Uterus (tissue), 3 donors: ENCODE measurements at regions not wholly inside any gene's neighbourhood (a gene's known extent, or its start where the extent isn't known, plus 50 kb on each side); places are given as distances from the start of the nearest gene placed in this dataset.
"Not testable (repeated sequence)": the region's sequence is repeated elsewhere in the genome, so short reads cannot be mapped to it uniquely, and the experiment has no call there.

Source experiments
- DNase-seq, 2 donors: peaks; one replicate each; pipeline ENCODE4 v3.0.0-alpha.2; 2019 to 2020
- H3K27ac ChIP-seq, 2 donors: fragments of 200-600 bp; sonication (generic); 1 replicate in 1 of 2; 2 replicates in 1 of 2; pipeline ENCODE4 v1.5.1; 2016 to 2018
- H3K27me3 ChIP-seq, 2 donors: fragments of 200-600 bp; sonication (generic); one replicate each; pipeline ENCODE4 v1.5.1; 2018 to 2019; ENCODE audit warnings: control low read depth in 1 of 2
- H3K36me3 ChIP-seq, 2 donors: fragments of 200-600 bp; sonication (generic); one replicate each; pipeline ENCODE4 v1.5.1; 2019; ENCODE audit warnings: control low read depth in 1 of 2
- H3K4me1 ChIP-seq, 2 donors: fragments of 200-600 bp; sonication (generic); one replicate each; pipeline ENCODE4 v1.5.1; 2018 to 2019; ENCODE audit warnings: control low read depth in 1 of 2
- H3K4me3 ChIP-seq, 2 donors: fragments of 200-600 bp; sonication (generic); 1 replicate in 1 of 2; 2 replicates in 1 of 2; pipeline ENCODE4 v1.5.1; 2018 to 2019; ENCODE audit warnings: mild to moderate bottlenecking in 1 of 2
- H3K9me3 ChIP-seq, 2 donors: fragments of 200-600 bp; sonication (generic); one replicate each; pipeline ENCODE4 v1.5.1; 2019; ENCODE audit warnings: control low read depth in 1 of 2
- CTCF ChIP-seq, 4 experiments: fragments of 200-600 bp in 2 of 4; fragments of 450-650 bp in 2 of 4; sonication (generic) in 2 of 4; IDR thresholded peaks; one replicate each; pipeline ENCODE4 v1.5.1; 2016 to 2019; ENCODE audit warnings: antibody characterized with exemption in 4 of 4, mild to moderate bottlenecking in 2 of 4, moderate library complexity in 1 of 4
- POLR2A ChIP-seq, 2 donors: fragments of 450-650 bp; IDR thresholded peaks; one replicate each; pipeline ENCODE4 v1.6.1; 2016; ENCODE audit warnings: antibody characterized with exemption in 2 of 2, mild to moderate bottlenecking in 1 of 2, moderate library complexity in 1 of 2
- intact Hi-C: fragments of 100-400 bp; cut with DNase I; formaldehyde crosslinking; loops from one replicate; pipeline ENCODE4 v1.15.1; 2023; ENCODE audit warnings: low total_unique reads
- donor health status: DM: yes; HTN: yes; CAD: no.

GRCh38 chr3:16768014-16768413, 116.7 kb upstream of the PLCL2 start:
- no peaks in the 10 kb centered on the region for H3K27me3 ChIP-seq
- H3K36me3 ChIP-seq = no peaks in the 10 kb centered on the region
- DNase-seq = no peak
- no peaks in the 10 kb centered on the region for H3K4me1 ChIP-seq
- no peak for TF ChIP-seq CTCF (IDR thresholded peaks at IDR 0.05)
- no peak for TF ChIP-seq POLR2A (IDR thresholded peaks at IDR 0.05)
- intact Hi-C loops = no loop called here
- no peaks in the 10 kb centered on the region for H3K9me3 ChIP-seq
- no peak overlapping the region for H3K27ac ChIP-seq
- no peak overlapping the region for H3K4me3 ChIP-seq

GRCh38 chr3:16768956-16769355, 115.8 kb upstream of the PLCL2 start:
- intact Hi-C loops = no loop called here

GRCh38 chr3:16769525-16769924, 115.2 kb upstream of the PLCL2 start:
- Histone ChIP-seq H3K36me3 (no peaks in the 10 kb centered on the region), H3K4me3 (no peak overlapping the region), H3K27ac (no peak overlapping the region), H3K4me1 (no peaks in the 10 kb centered on the region), H3K9me3 (no peaks in the 10 kb centered on the region), H3K27me3 (no peaks in the 10 kb centered on the region)
- TF ChIP-seq POLR2A (IDR thresholded peaks at IDR 0.05) = no peak
- no peak for TF ChIP-seq CTCF (IDR thresholded peaks at IDR 0.05)
- DNase-seq = no peak
- intact Hi-C loops = no loop called here

More at GRCh38 chr3:16768956-16769355, 115.8 kb upstream of the PLCL2 start:
- TF ChIP-seq CTCF (IDR thresholded peaks at IDR 0.05) (no peak), POLR2A (IDR thresholded peaks at IDR 0.05) (no peak)
- H3K9me3 ChIP-seq = no peaks in the 10 kb centered on the region
- no peaks in the 10 kb centered on the region for H3K27me3 ChIP-seq
- H3K36me3 ChIP-seq = no peaks in the 10 kb centered on the region
- H3K4me1 ChIP-seq = no peaks in the 10 kb centered on the region
- no peak for DNase-seq
- H3K4me3 ChIP-seq = no peak overlapping the region
- no peak overlapping the region for H3K27ac ChIP-seq

GRCh38 chr3:16770021-16770420, 114.7 kb upstream of the PLCL2 start:
- Histone ChIP-seq H3K27me3 (no peaks in the 10 kb centered on the region), H3K9me3 (no peaks in the 10 kb centered on the region), H3K27ac (no peak overlapping the region), H3K36me3 (no peaks in the 10 kb centered on the region), H3K4me3 (no peak overlapping the region), H3K4me1 (no peaks in the 10 kb centered on the region)
- DNase-seq = no peak
- TF ChIP-seq POLR2A (IDR thresholded peaks at IDR 0.05) (no peak), CTCF (IDR thresholded peaks at IDR 0.05) (no peak)
- intact Hi-C loops = no loop called here

- Histone ChIP-seq H3K27ac (no peak overlapping the region), H3K9me3 (no peaks in the 10 kb centered on the region), H3K36me3 (no peaks in the 10 kb centered on the region), H3K4me1 (no peaks in the 10 kb centered on the region), H3K4me3 (no peak overlapping the region), H3K27me3 (no peaks in the 10 kb centered on the region)
- DNase-seq = no peak
- intact Hi-C loops = no loop called here
- TF ChIP-seq POLR2A (IDR thresholded peaks at IDR 0.05) (no peak), CTCF (IDR thresholded peaks at IDR 0.05) (no peak)
Measured at GRCh38 chr3:16770792-16771191, 114.0 kb upstream of the PLCL2 start.

GRCh38 chr3:16773594-16773993, 111.2 kb upstream of the PLCL2 start:
- DNase-seq, H3K4me3 ChIP-seq, H3K9me3 ChIP-seq, H3K4me1 ChIP-seq, H3K36me3 ChIP-seq, H3K27ac ChIP-seq, H3K27me3 ChIP-seq, intact Hi-C loops: not testable (repeated sequence)

- H3K27me3 ChIP-seq, H3K36me3 ChIP-seq, H3K4me3 ChIP-seq, H3K9me3 ChIP-seq, intact Hi-C loops, H3K4me1 ChIP-seq, H3K27ac ChIP-seq, DNase-seq: not testable (repeated sequence)
Measured at GRCh38 chr3:16774536-16774935, 110.2 kb upstream of the PLCL2 start.
